MM.1S (cell line): ENCODE measurements at regions not wholly inside any gene's neighbourhood (a gene's known extent, or its start where the extent isn't known, plus 50 kb on each side); places are given as distances from the start of the nearest gene placed in this dataset.

Experiments
- EZH2 ChIP-seq: fragments of 300-600 bp; sonication (generic); optimal IDR thresholded peaks from 2 replicates; pipeline ENCODE3; 2017; ENCODE audit warnings: low read depth, mild to moderate bottlenecking, antibody characterized with exemption, low read length, mixed read lengths
- EZH2phosphoT487 ChIP-seq: fragments of 300-600 bp; sonication (generic); IDR thresholded peaks from 2 replicates; pipeline ENCODE4 v1.6.1; 2018; ENCODE audit warnings: antibody characterized with exemption, low read length
- TF ChIP-seq, protein P1 (sequence below): fragments of 300-600 bp; sonication (generic); IDR thresholded peaks from 2 replicates; pipeline ENCODE4 v1.5.1; 2016; ENCODE audit warnings: antibody characterized with exemption, low read length, mixed read lengths

DNA sequence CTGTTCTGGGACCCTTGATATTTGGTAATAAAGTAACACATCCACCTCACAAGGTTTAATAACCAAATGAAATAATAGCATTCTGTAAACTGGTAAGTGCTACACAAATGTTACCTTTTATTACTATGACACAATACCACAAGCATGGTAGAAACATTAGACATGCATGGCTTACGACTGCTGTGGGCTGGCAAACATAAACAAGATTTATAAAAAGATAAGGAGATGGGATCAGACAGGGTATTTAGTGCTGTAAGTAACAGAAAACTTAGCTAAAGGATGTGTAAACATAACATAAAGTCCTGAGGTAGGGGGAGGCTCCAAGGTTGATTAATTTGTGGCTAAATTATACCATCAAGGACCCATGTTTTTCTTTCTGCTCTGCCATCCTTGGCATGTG, 212.6 kb downstream of the BARHL2 start:
- TF ChIP-seq EZH2, result no peak
- TF ChIP-seq, protein P1, sequence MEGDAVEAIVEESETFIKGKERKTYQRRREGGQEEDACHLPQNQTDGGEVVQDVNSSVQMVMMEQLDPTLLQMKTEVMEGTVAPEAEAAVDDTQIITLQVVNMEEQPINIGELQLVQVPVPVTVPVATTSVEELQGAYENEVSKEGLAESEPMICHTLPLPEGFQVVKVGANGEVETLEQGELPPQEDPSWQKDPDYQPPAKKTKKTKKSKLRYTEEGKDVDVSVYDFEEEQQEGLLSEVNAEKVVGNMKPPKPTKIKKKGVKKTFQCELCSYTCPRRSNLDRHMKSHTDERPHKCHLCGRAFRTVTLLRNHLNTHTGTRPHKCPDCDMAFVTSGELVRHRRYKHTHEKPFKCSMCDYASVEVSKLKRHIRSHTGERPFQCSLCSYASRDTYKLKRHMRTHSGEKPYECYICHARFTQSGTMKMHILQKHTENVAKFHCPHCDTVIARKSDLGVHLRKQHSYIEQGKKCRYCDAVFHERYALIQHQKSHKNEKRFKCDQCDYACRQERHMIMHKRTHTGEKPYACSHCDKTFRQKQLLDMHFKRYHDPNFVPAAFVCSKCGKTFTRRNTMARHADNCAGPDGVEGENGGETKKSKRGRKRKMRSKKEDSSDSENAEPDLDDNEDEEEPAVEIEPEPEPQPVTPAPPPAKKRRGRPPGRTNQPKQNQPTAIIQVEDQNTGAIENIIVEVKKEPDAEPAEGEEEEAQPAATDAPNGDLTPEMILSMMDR, result no peak
- no peak for TF ChIP-seq EZH2phosphoT487
